ENCODE measurements at regions not wholly inside any gene's neighbourhood (a gene's known extent, or its start where the extent isn't known, plus 50 kb on each side); places are given as distances from the start of the nearest gene placed in this dataset.

- no peaks in the 10 kb centered on the region for H3K27me3 Mint-ChIP-seq (ENCODE audit: low read depth)
- no peak for DNase-seq (ENCODE audit: low spot score)
- H3K27ac Mint-ChIP-seq: no peak overlapping the region
- H3K36me3 Mint-ChIP-seq (ENCODE audit: low read depth): no peaks in the 10 kb centered on the region
- intact Hi-C loops (cut with micrococcal nuclease): no loop called here
- no peak overlapping the region for H3K4me3 Mint-ChIP-seq (ENCODE audit: low read depth)
- H3K9me3 Mint-ChIP-seq: no peaks in the 10 kb centered on the region
- no peaks in the 10 kb centered on the region for H3K4me1 Mint-ChIP-seq (ENCODE audit: low read depth)
Measured at GRCh38 chr4:12691168-12691567, 793.0 kb downstream of the RAB28 start.

GRCh38 chr4:12689457-12689856 lies 794.7 kb downstream of the RAB28 start:
- Mint-ChIP-seq H3K36me3 (ENCODE audit: low read depth) (no peaks in the 10 kb centered on the region), H3K4me3 (ENCODE audit: low read depth) (no peak overlapping the region), H3K9me3 (no peaks in the 10 kb centered on the region), H3K27me3 (ENCODE audit: low read depth) (no peaks in the 10 kb centered on the region), H3K4me1 (ENCODE audit: low read depth) (no peaks in the 10 kb centered on the region), H3K27ac (no peak overlapping the region)
- DNase-seq (ENCODE audit: low spot score): no peak
- intact Hi-C loops (cut with micrococcal nuclease): no loop called here

- Mint-ChIP-seq H3K4me1 (ENCODE audit: low read depth) (no peaks in the 10 kb centered on the region), H3K9me3 (peaks cover 10% of the 10 kb centered on the region), H3K27ac (no peak overlapping the region), H3K27me3 (ENCODE audit: low read depth) (no peaks in the 10 kb centered on the region), H3K4me3 (ENCODE audit: low read depth) (no peak overlapping the region), H3K36me3 (ENCODE audit: low read depth) (no peaks in the 10 kb centered on the region)
- intact Hi-C loops (cut with micrococcal nuclease): no loop called here
- DNase-seq (ENCODE audit: low spot score): no peak
Measured at GRCh38 chr4:12679217-12679616, 804.9 kb downstream of the RAB28 start.

- H3K4me1 Mint-ChIP-seq (ENCODE audit: low read depth): no peaks in the 10 kb centered on the region
- DNase-seq (ENCODE audit: low spot score): no peak
- H3K27ac Mint-ChIP-seq: no peak overlapping the region
- no peak overlapping the region for H3K4me3 Mint-ChIP-seq (ENCODE audit: low read depth)
- H3K9me3 Mint-ChIP-seq: peaks cover 20% of the 10 kb centered on the region
- no peaks in the 10 kb centered on the region for H3K36me3 Mint-ChIP-seq (ENCODE audit: low read depth)
- intact Hi-C loops (cut with micrococcal nuclease): no loop called here
- H3K27me3 Mint-ChIP-seq (ENCODE audit: low read depth): no peaks in the 10 kb centered on the region
Measured at GRCh38 chr4:12674184-12674583, 810.0 kb downstream of the RAB28 start.

- no peak overlapping the region for H3K27ac Mint-ChIP-seq
- H3K4me1 Mint-ChIP-seq (ENCODE audit: low read depth): no peaks in the 10 kb centered on the region
- no peaks in the 10 kb centered on the region for H3K36me3 Mint-ChIP-seq (ENCODE audit: low read depth)
- H3K9me3 Mint-ChIP-seq: peaks cover 20% of the 10 kb centered on the region
- intact Hi-C loops (cut with micrococcal nuclease): no loop called here
- no peaks in the 10 kb centered on the region for H3K27me3 Mint-ChIP-seq (ENCODE audit: low read depth)
- H3K4me3 Mint-ChIP-seq (ENCODE audit: low read depth): no peak overlapping the region
- no peak for DNase-seq (ENCODE audit: low spot score)
Measured at GRCh38 chr4:12672303-12672702, 811.8 kb downstream of the RAB28 start.

- DNase-seq (ENCODE audit: low spot score): no peak
- H3K4me1 Mint-ChIP-seq (ENCODE audit: low read depth): no peaks in the 10 kb centered on the region
- H3K4me3 Mint-ChIP-seq (ENCODE audit: low read depth): no peak overlapping the region
- no peaks in the 10 kb centered on the region for H3K36me3 Mint-ChIP-seq (ENCODE audit: low read depth)
- intact Hi-C loops (cut with micrococcal nuclease): no loop called here
- no peak overlapping the region for H3K27ac Mint-ChIP-seq
- H3K27me3 Mint-ChIP-seq (ENCODE audit: low read depth): no peaks in the 10 kb centered on the region
- peaks cover 4% of the 10 kb centered on the region for H3K9me3 Mint-ChIP-seq
Measured at GRCh38 chr4:12658146-12658545, 826.0 kb downstream of the RAB28 start.

- Mint-ChIP-seq H3K27ac (no peak overlapping the region), H3K4me3 (ENCODE audit: low read depth) (no peak overlapping the region), H3K4me1 (ENCODE audit: low read depth) (no peaks in the 10 kb centered on the region), H3K36me3 (ENCODE audit: low read depth) (no peaks in the 10 kb centered on the region), H3K27me3 (ENCODE audit: low read depth) (no peaks in the 10 kb centered on the region), H3K9me3 (no peaks in the 10 kb centered on the region)
- intact Hi-C loops (cut with micrococcal nuclease): no loop called here
- no peak for DNase-seq (ENCODE audit: low spot score)
Measured at GRCh38 chr4:12651876-12652275, 832.3 kb downstream of the RAB28 start.

GRCh38 chr4:12645732-12646131 lies 838.4 kb downstream of the RAB28 start:
- DNase-seq (ENCODE audit: low spot score): no peak
- no peaks in the 10 kb centered on the region for H3K27me3 Mint-ChIP-seq (ENCODE audit: low read depth)
- H3K9me3 Mint-ChIP-seq: no peaks in the 10 kb centered on the region
- no peaks in the 10 kb centered on the region for H3K4me1 Mint-ChIP-seq (ENCODE audit: low read depth)
- H3K36me3 Mint-ChIP-seq (ENCODE audit: low read depth): no peaks in the 10 kb centered on the region
- H3K27ac Mint-ChIP-seq: no peak overlapping the region
- H3K4me3 Mint-ChIP-seq (ENCODE audit: low read depth): no peak overlapping the region
- intact Hi-C loops (cut with micrococcal nuclease): no loop called here

GRCh38 chr4:12644261-12644660 lies 839.9 kb downstream of the RAB28 start:
- H3K27me3 Mint-ChIP-seq (ENCODE audit: low read depth): no peaks in the 10 kb centered on the region
- intact Hi-C loops (cut with micrococcal nuclease): no loop called here
- H3K36me3 Mint-ChIP-seq (ENCODE audit: low read depth): no peaks in the 10 kb centered on the region
- H3K9me3 Mint-ChIP-seq: no peaks in the 10 kb centered on the region
- no peak overlapping the region for H3K27ac Mint-ChIP-seq
- no peak overlapping the region for H3K4me3 Mint-ChIP-seq (ENCODE audit: low read depth)
- no peaks in the 10 kb centered on the region for H3K4me1 Mint-ChIP-seq (ENCODE audit: low read depth)
- DNase-seq (ENCODE audit: low spot score): no peak

GRCh38 chr4:12636191-12636590 lies 847.9 kb downstream of the RAB28 start:
- intact Hi-C loops (cut with micrococcal nuclease): no loop called here
- H3K27me3 Mint-ChIP-seq (ENCODE audit: low read depth): no peaks in the 10 kb centered on the region
- no peak overlapping the region for H3K4me3 Mint-ChIP-seq (ENCODE audit: low read depth)
- H3K4me1 Mint-ChIP-seq (ENCODE audit: low read depth): no peaks in the 10 kb centered on the region
- peaks cover 10% of the 10 kb centered on the region for H3K9me3 Mint-ChIP-seq
- no peaks in the 10 kb centered on the region for H3K36me3 Mint-ChIP-seq (ENCODE audit: low read depth)
- DNase-seq (ENCODE audit: low spot score): no peak
- H3K27ac Mint-ChIP-seq: no peak overlapping the region

GRCh38 chr4:12635629-12636028 lies 848.5 kb downstream of the RAB28 start:
- peaks cover 10% of the 10 kb centered on the region for H3K9me3 Mint-ChIP-seq
- intact Hi-C loops (cut with micrococcal nuclease): no loop called here
- no peaks in the 10 kb centered on the region for H3K27me3 Mint-ChIP-seq (ENCODE audit: low read depth)
- H3K4me3 Mint-ChIP-seq (ENCODE audit: low read depth): no peak overlapping the region
- H3K36me3 Mint-ChIP-seq (ENCODE audit: low read depth): no peaks in the 10 kb centered on the region
- no peak for DNase-seq (ENCODE audit: low spot score)
- H3K4me1 Mint-ChIP-seq (ENCODE audit: low read depth): no peaks in the 10 kb centered on the region
- H3K27ac Mint-ChIP-seq: no peak overlapping the region

- H3K9me3 Mint-ChIP-seq: peaks cover 10% of the 10 kb centered on the region
- H3K27ac Mint-ChIP-seq: no peak overlapping the region
- H3K27me3 Mint-ChIP-seq (ENCODE audit: low read depth): no peaks in the 10 kb centered on the region
- H3K36me3 Mint-ChIP-seq (ENCODE audit: low read depth): no peaks in the 10 kb centered on the region
- intact Hi-C loops (cut with micrococcal nuclease): loop anchor here (2.0 kb wide), 1 partner anchor 868 kb away; no protein-coding TSS in a partner anchor
- H3K4me3 Mint-ChIP-seq (ENCODE audit: low read depth): no peak overlapping the region
- peak; percentile 53 for DNase-seq (ENCODE audit: low spot score)
- H3K4me1 Mint-ChIP-seq (ENCODE audit: low read depth): no peaks in the 10 kb centered on the region
Measured at GRCh38 chr4:12633053-12633651, 851.0 kb downstream of the RAB28 start.

GRCh38 chr4:12615822-12616221 lies 868.3 kb downstream of the RAB28 start:
- no peak for DNase-seq (ENCODE audit: low spot score)
- Mint-ChIP-seq H3K36me3 (ENCODE audit: low read depth) (no peaks in the 10 kb centered on the region), H3K27ac (no peak overlapping the region), H3K27me3 (ENCODE audit: low read depth) (no peaks in the 10 kb centered on the region), H3K4me1 (ENCODE audit: low read depth) (no peaks in the 10 kb centered on the region), H3K4me3 (ENCODE audit: low read depth) (no peak overlapping the region), H3K9me3 (no peaks in the 10 kb centered on the region)
- intact Hi-C loops (cut with micrococcal nuclease): no loop called here

GRCh38 chr4:12612876-12613275 lies 871.3 kb downstream of the RAB28 start:
- no peak for DNase-seq (ENCODE audit: low spot score)
- no peaks in the 10 kb centered on the region for H3K9me3 Mint-ChIP-seq
- H3K4me1 Mint-ChIP-seq (ENCODE audit: low read depth): no peaks in the 10 kb centered on the region
- no peaks in the 10 kb centered on the region for H3K36me3 Mint-ChIP-seq (ENCODE audit: low read depth)
- no peak overlapping the region for H3K27ac Mint-ChIP-seq
- no peak overlapping the region for H3K4me3 Mint-ChIP-seq (ENCODE audit: low read depth)
- H3K27me3 Mint-ChIP-seq (ENCODE audit: low read depth): no peaks in the 10 kb centered on the region
- intact Hi-C loops (cut with micrococcal nuclease): no loop called here
